IMR-90 (cell line): ENCODE measurements at regions not wholly inside any gene's neighbourhood (a gene's known extent, or its start where the extent isn't known, plus 50 kb on each side); places are given as distances from the start of the nearest gene placed in this dataset.

Source experiments
- ATAC-seq: fragments of 200-7000 bp; cut with Tn5 transposase; 2 replicates; pipeline ENCODE4 v1.9.1; 2020; ENCODE audit warnings: low read depth, mild to moderate bottlenecking, moderate library complexity
- BruUV-seq: library from RNA; stranded (reverse); fragments of 400-500 nt; replicated peaks from 2 replicates; lab custom pipeline; 2021; lab: Mats Ljungman, UMichigan
- CTCF ChIA-PET: fragments of 300-600 bp; formaldehyde crosslinking; extraction: SDS; loops from one replicate; lab custom pipeline; 2021; ENCODE audit warnings: antibody characterized with exemption; lab: Yijun Ruan, JAX
- POLR2A ChIA-PET: fragments of 300-600 bp; sonication (Branson Sonifier 250); formaldehyde crosslinking; loops from one replicate; lab custom pipeline; 2022; ENCODE audit warnings: antibody characterized with exemption; ENCODE audit not compliant: unreplicated experiment; lab: Charles Lee
- DNase-seq: peaks from one replicate; pipeline ENCODE4 v3.0.0; 2013
- H2AFZ ChIP-seq: replicated peaks from 2 replicates; pipeline ENCODE3; 2013; ENCODE audit warnings: low read length, mild to moderate bottlenecking; ENCODE audit not compliant: poor library complexity
- H2AK5ac ChIP-seq: 2 replicates; pipeline ENCODE4 v1.6.1; 2013; ENCODE audit warnings: low read depth, low read length, inconsistent platforms
- H2AK9ac ChIP-seq: replicated peaks from 2 replicates; pipeline ENCODE3; 2013; ENCODE audit warnings: mild to moderate bottlenecking, low read depth, low read length, moderate library complexity; ENCODE audit not compliant: poor library complexity
- H2BK120ac ChIP-seq: 2 replicates; pipeline ENCODE4 v1.6.1; 2013; ENCODE audit warnings: low read depth, low read length, inconsistent platforms
- H2BK15ac ChIP-seq: 3 replicates; pipeline ENCODE4 v1.6.1; 2013; ENCODE audit warnings: low read depth, low read length, inconsistent platforms
- H2BK20ac ChIP-seq: 2 replicates; pipeline ENCODE4 v1.6.1; 2013; ENCODE audit warnings: low read depth, mild to moderate bottlenecking, inconsistent platforms, low read length, moderate library complexity
- H2BK5ac ChIP-seq: 2 replicates; pipeline ENCODE4 v1.6.1; 2013; ENCODE audit warnings: mild to moderate bottlenecking, low read depth, low read length, inconsistent platforms; ENCODE audit not compliant: poor library complexity, severe bottlenecking
- H3K14ac ChIP-seq: replicated peaks from 2 replicates; pipeline ENCODE4 v1.6.1; 2013; ENCODE audit warnings: low read depth, low read length, inconsistent platforms
- H3K18ac ChIP-seq: 2 replicates; pipeline ENCODE4 v1.6.1; 2013; ENCODE audit warnings: low read depth, low read length, control low read depth
- H3K23ac ChIP-seq: 2 replicates; pipeline ENCODE4 v1.6.1; 2013; ENCODE audit warnings: low read depth, low read length, inconsistent platforms
- H3K27ac ChIP-seq: 2 replicates; pipeline ENCODE4 v1.5.1; 2013; ENCODE audit warnings: mild to moderate bottlenecking, control low read depth, low read length; ENCODE audit not compliant: insufficient read depth
- H3K27me3 ChIP-seq: 2 replicates; pipeline ENCODE4 v1.6.1; 2013; ENCODE audit warnings: low read length; ENCODE audit not compliant: control insufficient read depth, insufficient read depth
- H3K36me3 ChIP-seq: 2 replicates; pipeline ENCODE4 v1.6.1; 2013; ENCODE audit warnings: low read length, mixed read lengths; ENCODE audit not compliant: control insufficient read depth, insufficient read depth
- H3K4ac ChIP-seq: 2 replicates; pipeline ENCODE4 v1.6.1; 2013; ENCODE audit warnings: low read depth, low read length, inconsistent platforms
- H3K4me1 ChIP-seq: 2 replicates; pipeline ENCODE4 v1.6.1; 2013; ENCODE audit warnings: low read length, mixed read lengths; ENCODE audit not compliant: control insufficient read depth, insufficient read depth
- H3K4me2 ChIP-seq: 2 replicates; pipeline ENCODE4 v1.6.1; 2013; ENCODE audit warnings: low read depth, mild to moderate bottlenecking, control low read depth, low read length, moderate library complexity
- H3K4me3 ChIP-seq: 2 replicates; pipeline ENCODE4 v1.5.1; 2013; ENCODE audit warnings: low read depth, mild to moderate bottlenecking, control low read depth, low read length, moderate library complexity; ENCODE audit not compliant: insufficient read depth
- H3K56ac ChIP-seq: 2 replicates; pipeline ENCODE4 v1.6.1; 2013; ENCODE audit warnings: low read length, inconsistent platforms; ENCODE audit not compliant: insufficient read depth; ENCODE audit errors: extremely low read depth
- H3K79me1 ChIP-seq, 2 experiments: 2 replicates each; pipeline ENCODE4 v1.6.1; 2013; ENCODE audit warnings: low read length in 2 of 2, inconsistent platforms in 1 of 2, low read depth in 1 of 2
- H3K9ac ChIP-seq: 2 replicates; pipeline ENCODE4 v1.6.1; 2013; ENCODE audit warnings: low read depth, low read length, control low read depth
- H3K9me1 ChIP-seq: 2 replicates; pipeline ENCODE4 v1.6.1; 2013; ENCODE audit warnings: low read length, inconsistent platforms; ENCODE audit not compliant: insufficient read depth
- H3K9me3 ChIP-seq: 2 replicates; pipeline ENCODE4 v1.6.1; 2013; ENCODE audit warnings: low read length; ENCODE audit not compliant: control insufficient read depth, insufficient read depth
- H4K20me1 ChIP-seq: 2 replicates; pipeline ENCODE4 v1.6.1; 2013; ENCODE audit warnings: low read length, inconsistent platforms; ENCODE audit not compliant: insufficient read depth
- H4K5ac ChIP-seq: 2 replicates; pipeline ENCODE4 v1.6.1; 2013; ENCODE audit warnings: mild to moderate bottlenecking, low read depth, low read length, control low read depth
- H4K8ac ChIP-seq, 2 experiments: 2 replicates each; pipeline ENCODE4 v1.6.1; 2013; ENCODE audit warnings: low read depth in 2 of 2, low read length in 2 of 2, control low read depth in 1 of 2, inconsistent platforms in 1 of 2
- H4K91ac ChIP-seq: 2 replicates; pipeline ENCODE4 v1.6.1; 2013; ENCODE audit warnings: low read depth, low read length, inconsistent platforms; ENCODE audit not compliant: insufficient read depth
- CEBPB ChIP-seq: IDR thresholded peaks from 2 replicates; pipeline ENCODE4 v1.6.1; 2012; ENCODE audit warnings: low read depth, low read length, improper control_type of control experiment
- CHD1 ChIP-seq: IDR thresholded peaks from 2 replicates; pipeline ENCODE4 v1.6.1; 2012; ENCODE audit warnings: low read depth, low read length, improper control_type of control experiment
- CTCF ChIP-seq: conservative IDR thresholded peaks from 2 replicates; pipeline ENCODE4 v1.5.1; 2012; ENCODE audit warnings: mild to moderate bottlenecking, low read depth, low read length, improper control_type of control experiment
- FOS ChIP-seq: fragments of 150-350 bp; IDR thresholded peaks from 2 replicates; pipeline ENCODE4 v1.6.1; 2016; ENCODE audit warnings: low read depth, low read length
- MAFK ChIP-seq: IDR thresholded peaks from 2 replicates; pipeline ENCODE4 v1.6.1; 2012; ENCODE audit warnings: low read depth, low read length, improper control_type of control experiment
- NFE2L2 ChIP-seq: fragments of 150-350 bp; IDR thresholded peaks from 2 replicates; pipeline ENCODE4 v1.6.1; 2016; ENCODE audit warnings: low read depth, mild to moderate bottlenecking, low read length
- SMC3 ChIP-seq: fragments of 150-350 bp; IDR thresholded peaks from 2 replicates; pipeline ENCODE4 v1.6.1; 2016; ENCODE audit warnings: low read depth, mild to moderate bottlenecking, antibody characterized with exemption, low read length, moderate library complexity
- WGBS, 2 experiments: methylation state at CpG; one replicate each; pipeline versions ENCODE4 v1.1.5 to v1.1.7; 2013; ENCODE audit warnings: missing lambda C conversion rate in 2 of 2; ENCODE audit not compliant: insufficient read length in 1 of 2; ENCODE audit errors: extremely low coverage in 2 of 2; 5-methylcytosine and 5-hydroxymethylcytosine counted together
- dilution Hi-C: fragments of 300-500 bp; cut with HindIII; formaldehyde crosslinking; loops from one replicate; pipeline ENCODE4 v1.14.3; 2018; ENCODE audit warnings: low sequenced_read_pairs; ENCODE audit not compliant: unreplicated experiment
- in situ Hi-C: fragments of 300-500 bp; cut with MboI; formaldehyde crosslinking; loops from 3 replicates; pipeline ENCODE4 v1.14.3; 2019; ENCODE audit warnings: low sequenced_read_pairs, inconsistent platforms, mixed read lengths
- intact Hi-C: fragments of 100-400 bp; cut with micrococcal nuclease; formaldehyde crosslinking; loops from 2 replicates; pipeline ENCODE4 v1.10.0; 2022

- H4K8ac ChIP-seq: no peak overlapping the region
- H3K27me3 ChIP-seq: no peaks in the 10 kb centered on the region
- no peaks in the 10 kb centered on the region for H3K36me3 ChIP-seq
- intact Hi-C loops: no loop called here
- H2AK9ac ChIP-seq: no peak overlapping the region
- no peak overlapping the region for H2AFZ ChIP-seq
- H4K5ac ChIP-seq: no peak overlapping the region
- no peak overlapping the region for H3K4ac ChIP-seq
- ChIA-PET POLR2A (no interaction called here), CTCF (no interaction called here)
- no peaks in the 10 kb centered on the region for H3K79me1 ChIP-seq
- no peak overlapping the region for H3K4me2 ChIP-seq
- no peak overlapping the region for H3K56ac ChIP-seq
- no peak overlapping the region for H2AK5ac ChIP-seq
- H3K9ac ChIP-seq: no peak overlapping the region
- H3K27ac ChIP-seq: no peak overlapping the region
- H3K4me1 ChIP-seq: no peaks in the 10 kb centered on the region
- in situ Hi-C loops: no loop called here
- no peak overlapping the region for H3K18ac ChIP-seq
- H3K23ac ChIP-seq: no peak overlapping the region
- ATAC-seq (no peak), DNase-seq (no peak)
- dilution Hi-C loops: no loop called here
- TF ChIP-seq NFE2L2 (no peak), CTCF (no peak), CHD1 (no peak), SMC3 (no peak), MAFK (no peak), FOS (no peak), CEBPB (no peak)
- H2BK20ac ChIP-seq: no peak overlapping the region
- H3K4me3 ChIP-seq: no peak overlapping the region
- H3K14ac ChIP-seq: no peak overlapping the region
- H3K9me1 ChIP-seq: no peaks in the 10 kb centered on the region
- H2BK120ac ChIP-seq: no peak overlapping the region
- no TSS peak for BruUV-seq
- no peak overlapping the region for H2BK5ac ChIP-seq
- no CpG with 5 or more reads among the region's 2 CpGs for WGBS, 2 experiments
- H4K91ac ChIP-seq: no peak overlapping the region
- no peak overlapping the region for H2BK15ac ChIP-seq
- H3K9me3 ChIP-seq: no peaks in the 10 kb centered on the region
- no peaks in the 10 kb centered on the region for H4K20me1 ChIP-seq
Observed at GRCh38 chr12:98222135-98222534, 293.3 kb upstream of the TMPO start.
